DND-41 (cell line): ENCODE measurements at regions not wholly inside any gene's neighbourhood (a gene's known extent, or its start where the extent isn't known, plus 50 kb on each side); places are given as distances from the start of the nearest gene placed in this dataset.

Experiments used
- EZH2 ChIP-seq: IDR thresholded peaks from 3 replicates; pipeline ENCODE4 v1.6.1; 2012; ENCODE audit warnings: borderline replicate concordance, low read depth, mild to moderate bottlenecking, moderate library complexity, low read length, inconsistent platforms; ENCODE audit not compliant: severe bottlenecking
- TF ChIP-seq, protein P1 (sequence below): IDR thresholded peaks from 2 replicates; pipeline ENCODE4 v1.5.1; 2012; ENCODE audit warnings: borderline replicate concordance, low read length, moderate library complexity, mild to moderate bottlenecking; ENCODE audit not compliant: poor library complexity, severe bottlenecking; ENCODE audit errors: extremely low read depth

DNA sequence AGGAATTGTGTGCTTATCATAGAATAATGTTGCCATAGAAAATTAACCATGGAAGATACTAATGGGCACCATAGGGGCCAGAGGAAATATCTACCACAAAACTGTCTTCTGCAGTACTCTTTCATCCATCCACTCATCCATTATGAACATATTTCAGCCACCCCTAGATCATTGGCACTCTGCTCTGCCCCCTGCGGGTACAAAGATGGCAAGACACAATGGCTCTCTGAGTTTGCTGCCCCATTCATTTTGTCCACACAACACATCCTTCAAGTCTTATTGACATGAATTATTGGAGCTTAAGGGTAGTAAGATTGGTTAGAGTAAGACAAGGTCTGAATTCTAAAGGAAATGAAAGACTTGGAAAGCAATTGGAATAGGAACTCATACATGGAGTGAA lies 1224.7 kb upstream of the CELF4 start:
- TF ChIP-seq, protein P1, sequence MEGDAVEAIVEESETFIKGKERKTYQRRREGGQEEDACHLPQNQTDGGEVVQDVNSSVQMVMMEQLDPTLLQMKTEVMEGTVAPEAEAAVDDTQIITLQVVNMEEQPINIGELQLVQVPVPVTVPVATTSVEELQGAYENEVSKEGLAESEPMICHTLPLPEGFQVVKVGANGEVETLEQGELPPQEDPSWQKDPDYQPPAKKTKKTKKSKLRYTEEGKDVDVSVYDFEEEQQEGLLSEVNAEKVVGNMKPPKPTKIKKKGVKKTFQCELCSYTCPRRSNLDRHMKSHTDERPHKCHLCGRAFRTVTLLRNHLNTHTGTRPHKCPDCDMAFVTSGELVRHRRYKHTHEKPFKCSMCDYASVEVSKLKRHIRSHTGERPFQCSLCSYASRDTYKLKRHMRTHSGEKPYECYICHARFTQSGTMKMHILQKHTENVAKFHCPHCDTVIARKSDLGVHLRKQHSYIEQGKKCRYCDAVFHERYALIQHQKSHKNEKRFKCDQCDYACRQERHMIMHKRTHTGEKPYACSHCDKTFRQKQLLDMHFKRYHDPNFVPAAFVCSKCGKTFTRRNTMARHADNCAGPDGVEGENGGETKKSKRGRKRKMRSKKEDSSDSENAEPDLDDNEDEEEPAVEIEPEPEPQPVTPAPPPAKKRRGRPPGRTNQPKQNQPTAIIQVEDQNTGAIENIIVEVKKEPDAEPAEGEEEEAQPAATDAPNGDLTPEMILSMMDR = no peak
- no peak for TF ChIP-seq EZH2
